Neuron (in vitro differentiated cells): ENCODE measurements at regions not wholly inside any gene's neighbourhood (a gene's known extent, or its start where the extent isn't known, plus 50 kb on each side); places are given as distances from the start of the nearest gene placed in this dataset.
"Not testable (repeated sequence)": the region's sequence is repeated elsewhere in the genome, so short reads cannot be mapped to it uniquely, and the experiment has no call there.

Experiments used
- H2AFZ ChIP-seq: one replicate; pipeline ENCODE4 v1.6.1; 2013; ENCODE audit warnings: low read depth, mild to moderate bottlenecking, inconsistent platforms, low read length, moderate library complexity
- H3K27me3 ChIP-seq: one replicate; pipeline ENCODE4 v1.6.1; 2013; ENCODE audit warnings: low read length; ENCODE audit not compliant: insufficient read depth
- H3K36me3 ChIP-seq: one replicate; pipeline ENCODE4 v1.6.1; 2013; ENCODE audit warnings: low read length; ENCODE audit not compliant: insufficient read depth
- H3K4me1 ChIP-seq: one replicate; pipeline ENCODE4 v1.6.1; 2013; ENCODE audit warnings: low read length; ENCODE audit not compliant: insufficient read depth
- H3K4me3 ChIP-seq: 2 replicates; pipeline ENCODE4 v1.5.1; 2013; ENCODE audit warnings: mild to moderate bottlenecking, low read length, moderate library complexity
- H3K9me3 ChIP-seq: one replicate; pipeline ENCODE4 v1.6.1; 2013; ENCODE audit warnings: low read length

DNA sequence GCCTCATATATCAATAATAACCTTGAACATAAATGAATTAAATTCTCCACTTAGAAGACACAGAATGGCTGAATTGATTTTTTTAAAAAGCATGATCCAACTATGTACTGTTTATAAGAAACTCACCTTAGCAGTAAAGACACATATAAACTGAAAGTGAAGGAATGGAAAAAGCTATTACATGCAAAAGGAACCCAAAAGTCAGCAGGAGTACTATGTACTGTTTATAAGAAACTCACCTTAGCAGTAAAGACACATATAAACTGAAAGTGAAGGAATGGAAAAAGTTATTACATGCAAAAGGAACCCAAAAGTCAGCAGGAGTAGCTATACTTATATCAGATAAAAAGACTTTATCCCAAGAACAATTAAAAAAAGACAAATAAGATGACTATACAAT lies 204.8 kb downstream of the TMEM161B start:
- Histone ChIP-seq H2AFZ (no peak overlapping the region), H3K36me3 (no peaks in the 10 kb centered on the region), H3K4me3 (no peak overlapping the region), H3K9me3 (no peaks in the 10 kb centered on the region), H3K4me1 (no peaks in the 10 kb centered on the region), H3K27me3 (no peaks in the 10 kb centered on the region)

DNA sequence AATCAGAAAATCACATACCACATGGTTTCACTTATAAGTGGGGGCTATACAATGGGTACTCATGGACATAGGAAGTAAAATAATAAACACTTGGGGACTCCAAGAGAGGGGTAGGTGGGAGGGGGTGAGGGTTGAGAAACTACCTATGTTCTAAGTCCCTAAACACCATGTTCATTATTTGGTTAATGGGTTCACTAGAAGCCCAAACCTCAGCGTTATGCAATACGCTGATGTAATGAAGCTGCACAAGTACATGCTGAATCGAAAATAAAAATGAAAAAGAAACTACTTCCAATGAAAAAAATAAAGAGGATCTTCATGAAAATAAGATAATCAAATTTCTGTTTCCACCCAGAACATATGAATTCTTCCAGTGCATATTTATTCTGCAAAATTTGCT lies 208.5 kb downstream of the TMEM161B start:
- H3K4me3 ChIP-seq = no peak overlapping the region
- H2AFZ ChIP-seq = no peak overlapping the region
- no peaks in the 10 kb centered on the region for H3K4me1 ChIP-seq
- no peaks in the 10 kb centered on the region for H3K27me3 ChIP-seq
- H3K9me3 ChIP-seq = no peaks in the 10 kb centered on the region
- no peaks in the 10 kb centered on the region for H3K36me3 ChIP-seq

DNA sequence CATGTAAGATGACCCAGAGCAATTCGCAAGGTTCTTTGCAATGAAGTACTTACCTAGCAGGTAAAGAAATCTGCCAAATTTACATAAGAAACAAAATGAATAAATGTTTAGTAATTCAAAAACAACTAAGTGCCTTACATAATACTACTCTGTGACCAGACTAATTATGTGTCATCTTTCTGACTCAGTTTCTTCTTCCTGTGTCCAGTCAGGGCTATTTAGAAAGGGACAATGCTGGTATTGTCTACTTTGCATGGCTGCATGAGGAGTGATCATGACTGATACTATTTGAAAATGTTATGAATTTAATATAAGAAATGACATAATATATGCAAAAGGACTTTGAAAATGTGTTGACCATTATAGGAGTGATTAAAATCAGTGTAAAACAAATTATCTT lies 210.0 kb downstream of the TMEM161B start:
- H2AFZ ChIP-seq = no peak overlapping the region
- no peaks in the 10 kb centered on the region for H3K4me1 ChIP-seq
- no peaks in the 10 kb centered on the region for H3K9me3 ChIP-seq
- H3K4me3 ChIP-seq = no peak overlapping the region
- no peaks in the 10 kb centered on the region for H3K27me3 ChIP-seq
- no peaks in the 10 kb centered on the region for H3K36me3 ChIP-seq

DNA sequence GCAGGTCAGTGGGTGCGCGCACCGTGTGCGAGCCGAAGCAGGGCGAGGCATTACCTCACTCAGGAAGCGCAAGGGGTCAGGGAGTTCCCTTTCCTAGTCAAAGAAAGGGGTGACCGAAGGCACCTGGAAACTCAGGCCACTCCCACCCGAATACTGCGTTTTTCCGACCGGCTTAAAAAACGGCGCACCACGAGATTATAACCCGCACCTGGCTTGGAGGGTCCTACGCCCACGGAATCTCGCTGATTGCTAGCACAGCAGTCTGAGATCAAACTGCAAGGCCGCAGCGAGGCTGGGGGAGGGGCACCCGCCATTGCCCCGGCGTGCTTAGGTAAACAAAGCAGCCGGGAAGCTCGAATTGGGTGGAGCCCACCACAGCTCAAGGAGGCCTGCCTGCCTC lies 216.2 kb downstream of the TMEM161B start:
- not testable (repeated sequence) for H3K4me1 ChIP-seq, H3K36me3 ChIP-seq, H3K4me3 ChIP-seq, H3K27me3 ChIP-seq, H3K9me3 ChIP-seq, H2AFZ ChIP-seq

DNA sequence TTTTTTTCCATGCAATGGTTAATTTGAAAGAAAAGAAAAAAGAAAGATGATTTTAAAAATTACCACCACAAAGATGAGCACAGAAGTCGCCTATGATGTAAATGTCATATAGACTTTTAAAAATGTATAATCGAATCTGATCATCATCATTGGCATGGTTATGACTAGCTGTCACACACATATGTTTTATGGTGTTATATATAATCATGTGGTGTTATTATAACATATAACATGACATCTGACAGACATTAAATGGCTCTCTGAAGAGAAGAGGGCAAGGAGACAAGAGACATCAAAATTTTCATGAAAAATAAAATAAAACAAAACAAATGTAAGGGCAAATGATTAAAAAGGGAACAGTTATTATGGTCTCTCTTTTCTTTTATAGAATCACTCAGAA lies 217.5 kb downstream of the TMEM161B start:
- no peak overlapping the region for H2AFZ ChIP-seq
- no peak overlapping the region for H3K4me3 ChIP-seq
- H3K4me1 ChIP-seq = peaks cover 8% of the 10 kb centered on the region
- peaks cover 2% of the 10 kb centered on the region for H3K27me3 ChIP-seq
- no peaks in the 10 kb centered on the region for H3K36me3 ChIP-seq
- no peaks in the 10 kb centered on the region for H3K9me3 ChIP-seq

DNA sequence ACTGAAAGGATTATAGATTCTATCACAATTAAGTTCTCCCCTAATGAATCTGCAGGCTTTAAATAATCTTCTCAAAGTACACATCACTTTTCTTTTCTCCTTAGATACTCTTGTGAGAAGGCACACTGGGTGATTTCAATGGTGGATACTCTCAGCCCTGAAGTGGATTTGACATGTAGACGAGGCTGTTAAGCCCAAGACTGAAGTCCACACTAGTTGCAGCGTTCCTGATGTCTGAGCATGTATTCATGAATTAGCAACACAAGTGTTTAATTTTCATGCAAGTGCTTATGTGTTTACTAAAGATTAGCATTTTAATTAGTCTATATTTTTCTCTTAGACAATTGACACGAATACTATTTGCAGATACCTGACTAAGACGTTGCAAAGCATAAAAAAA lies 218.9 kb downstream of the TMEM161B start:
- H3K36me3 ChIP-seq = no peaks in the 10 kb centered on the region
- peaks cover 8% of the 10 kb centered on the region for H3K4me1 ChIP-seq
- peaks cover 2% of the 10 kb centered on the region for H3K27me3 ChIP-seq
- H3K4me3 ChIP-seq = no peak overlapping the region
- H3K9me3 ChIP-seq = no peaks in the 10 kb centered on the region
- H2AFZ ChIP-seq = no peak overlapping the region

DNA sequence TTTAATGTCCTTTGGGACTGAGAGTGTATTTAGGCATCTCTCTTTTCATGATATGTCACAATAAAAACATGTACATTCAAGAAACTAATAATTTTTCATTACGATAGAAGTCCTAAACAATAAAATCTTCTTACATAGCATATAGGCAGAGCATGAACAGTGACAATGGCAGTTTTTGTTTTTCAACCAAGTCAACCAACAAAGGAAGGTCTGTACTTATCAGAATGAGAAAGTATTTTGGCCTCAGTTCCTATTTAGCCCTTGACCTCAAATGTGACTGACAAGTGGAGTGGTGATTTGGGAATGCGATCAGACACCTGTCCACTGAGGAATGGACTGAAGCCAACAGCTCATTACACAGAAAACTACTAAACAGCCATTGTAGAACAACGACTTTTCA lies 219.5 kb downstream of the TMEM161B start:
- no peaks in the 10 kb centered on the region for H3K9me3 ChIP-seq
- no peak overlapping the region for H2AFZ ChIP-seq
- H3K4me1 ChIP-seq = peaks cover 8% of the 10 kb centered on the region
- no peaks in the 10 kb centered on the region for H3K36me3 ChIP-seq
- peaks cover 2% of the 10 kb centered on the region for H3K27me3 ChIP-seq
- no peak overlapping the region for H3K4me3 ChIP-seq

DNA sequence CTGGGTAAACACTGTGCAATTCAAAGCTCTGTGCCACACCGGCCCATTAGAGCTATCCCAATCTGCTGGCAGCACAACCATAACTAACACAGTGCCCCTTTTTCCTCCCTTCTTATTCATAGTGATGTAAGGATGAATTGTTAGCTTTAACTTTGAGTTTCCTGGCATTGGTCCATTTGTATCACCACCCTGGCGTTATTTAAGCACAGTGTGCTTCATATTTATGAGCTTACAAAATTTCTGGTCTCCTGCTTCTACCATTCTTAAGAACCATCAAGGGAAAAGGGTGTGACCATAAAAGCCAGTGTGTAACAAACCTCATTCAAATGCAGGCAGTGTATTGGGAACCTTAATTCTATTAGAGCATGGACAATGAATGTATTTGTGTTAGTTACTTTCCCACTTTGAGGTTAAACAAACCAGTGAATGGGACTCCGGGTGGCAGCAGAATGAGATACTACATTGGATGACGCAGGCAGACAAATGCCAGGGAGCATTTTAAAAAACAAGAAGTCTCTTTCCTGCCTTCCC lies 222.6 kb downstream of the TMEM161B start:
- Histone ChIP-seq H3K27me3 (peaks cover 2% of the 10 kb centered on the region), H3K4me1 (peaks cover 8% of the 10 kb centered on the region), H3K9me3 (no peaks in the 10 kb centered on the region), H2AFZ (no peak overlapping the region), H3K4me3 (no peak overlapping the region), H3K36me3 (no peaks in the 10 kb centered on the region)

DNA sequence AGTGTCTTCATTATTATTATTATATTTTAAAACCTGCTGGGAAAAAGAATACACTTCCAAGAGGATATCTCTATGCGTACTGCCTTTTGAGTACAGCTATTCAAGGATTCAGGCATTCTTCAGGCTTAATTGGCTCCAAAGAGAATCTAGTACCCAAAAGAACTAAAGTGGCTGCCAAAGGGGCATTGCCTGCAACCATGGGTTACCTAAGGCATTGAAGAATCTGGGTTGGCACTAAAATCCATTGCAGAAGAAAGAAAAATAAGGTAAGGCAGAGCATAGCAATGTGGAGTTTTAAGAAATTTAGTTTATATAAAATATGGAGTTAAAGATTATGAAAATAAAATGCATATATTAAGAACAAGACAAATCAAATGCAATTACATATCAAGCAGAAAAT lies 223.5 kb downstream of the TMEM161B start:
- Histone ChIP-seq H3K4me3 (no peak overlapping the region), H2AFZ (no peak overlapping the region), H3K27me3 (peaks cover 2% of the 10 kb centered on the region), H3K4me1 (peaks cover 8% of the 10 kb centered on the region), H3K9me3 (no peaks in the 10 kb centered on the region), H3K36me3 (no peaks in the 10 kb centered on the region)

DNA sequence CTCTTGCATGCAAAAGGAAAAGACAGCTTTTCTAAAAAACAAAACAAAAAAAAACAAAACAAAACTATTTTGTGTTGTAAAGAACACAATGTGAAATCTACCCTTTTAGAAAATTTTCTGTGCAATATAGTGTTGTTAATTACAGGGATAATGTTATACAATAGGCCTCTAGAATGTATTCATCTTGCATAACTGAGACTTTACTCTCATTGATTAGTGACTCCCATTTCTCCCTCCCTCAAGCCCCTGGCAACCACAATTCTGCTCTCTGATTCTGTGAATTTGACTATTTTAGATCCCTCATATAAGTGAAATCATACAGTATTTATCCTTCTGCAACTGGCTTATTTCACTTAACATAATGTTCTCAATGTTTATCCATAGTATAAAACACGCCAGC lies 234.1 kb downstream of the TMEM161B start:
- Histone ChIP-seq H3K36me3 (no peaks in the 10 kb centered on the region), H3K4me3 (no peak overlapping the region), H3K27me3 (no peaks in the 10 kb centered on the region), H3K9me3 (no peaks in the 10 kb centered on the region), H2AFZ (no peak overlapping the region), H3K4me1 (no peaks in the 10 kb centered on the region)

DNA sequence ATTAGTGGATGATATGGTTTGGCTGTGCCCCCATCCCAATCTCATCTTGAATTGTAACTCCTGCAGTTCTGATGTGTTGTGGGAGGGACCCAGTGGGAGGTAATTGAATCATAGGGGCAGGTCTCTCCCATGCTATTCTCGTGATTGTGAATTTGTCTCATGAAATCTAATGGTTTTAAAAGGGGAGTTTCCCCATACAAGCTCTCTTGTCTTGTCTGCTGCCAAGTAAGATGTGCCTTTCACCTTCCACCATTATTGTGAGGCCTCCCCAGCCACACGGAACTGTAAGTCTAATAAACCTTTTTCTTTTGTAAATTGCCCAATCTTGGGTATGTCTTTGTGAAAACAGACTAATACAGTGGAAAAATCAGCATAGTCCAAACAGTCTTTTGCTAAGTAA lies 235.5 kb downstream of the TMEM161B start:
- no peaks in the 10 kb centered on the region for H3K36me3 ChIP-seq
- H2AFZ ChIP-seq = no peak overlapping the region
- H3K4me3 ChIP-seq = no peak overlapping the region
- H3K9me3 ChIP-seq = no peaks in the 10 kb centered on the region
- H3K4me1 ChIP-seq = no peaks in the 10 kb centered on the region
- H3K27me3 ChIP-seq = peaks cover 2% of the 10 kb centered on the region

DNA sequence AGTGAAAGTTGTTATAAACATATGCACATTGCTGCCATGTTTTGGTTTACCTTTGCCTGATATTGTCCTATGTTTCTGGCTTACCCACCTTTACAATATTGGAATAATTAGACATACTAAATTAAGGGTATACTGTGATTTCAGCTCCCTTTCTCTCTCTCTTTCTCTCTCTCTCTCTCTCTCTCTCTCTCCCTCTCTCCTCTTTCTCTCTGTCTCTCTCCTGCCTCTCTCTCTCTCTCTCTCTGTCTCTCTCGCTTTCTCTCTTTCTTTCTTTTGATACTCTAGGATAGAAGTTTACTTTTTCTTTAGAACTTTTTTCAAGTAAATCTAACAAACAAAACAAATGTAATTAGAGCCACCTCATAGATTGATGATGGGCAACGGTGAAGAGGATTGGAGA lies 239.6 kb downstream of the TMEM161B start:
- Histone ChIP-seq H3K9me3 (no peaks in the 10 kb centered on the region), H3K4me1 (no peaks in the 10 kb centered on the region)

DNA sequence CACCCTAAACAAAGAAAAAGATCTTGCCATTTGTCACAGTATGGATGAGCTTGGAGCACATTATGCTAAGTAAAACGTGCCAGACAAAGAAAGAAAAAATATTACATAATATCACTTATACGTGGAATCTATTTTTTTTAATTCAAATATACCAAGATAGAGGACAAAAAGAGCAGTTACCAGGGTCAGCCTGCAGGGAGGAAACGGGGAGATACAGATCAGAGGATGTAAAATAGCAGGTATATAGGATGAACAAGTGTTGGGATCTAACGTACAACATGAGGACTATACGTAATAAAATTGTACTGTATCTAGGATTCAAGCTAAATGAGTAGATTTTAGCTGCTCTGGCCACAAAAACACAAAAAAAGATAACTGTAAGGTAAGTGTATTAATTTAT lies 247.5 kb downstream of the TMEM161B start:
- no peak overlapping the region for H3K4me3 ChIP-seq
- H3K36me3 ChIP-seq = no peaks in the 10 kb centered on the region
- no peaks in the 10 kb centered on the region for H3K4me1 ChIP-seq
- H3K9me3 ChIP-seq = no peaks in the 10 kb centered on the region
- no peaks in the 10 kb centered on the region for H3K27me3 ChIP-seq
- no peak overlapping the region for H2AFZ ChIP-seq

More for the DNA sequence above, 239.6 kb downstream of the TMEM161B start:
- Histone ChIP-seq H3K36me3 (no peaks in the 10 kb centered on the region), H2AFZ (no peak overlapping the region), H3K4me3 (no peak overlapping the region), H3K27me3 (peaks cover 2% of the 10 kb centered on the region)

DNA sequence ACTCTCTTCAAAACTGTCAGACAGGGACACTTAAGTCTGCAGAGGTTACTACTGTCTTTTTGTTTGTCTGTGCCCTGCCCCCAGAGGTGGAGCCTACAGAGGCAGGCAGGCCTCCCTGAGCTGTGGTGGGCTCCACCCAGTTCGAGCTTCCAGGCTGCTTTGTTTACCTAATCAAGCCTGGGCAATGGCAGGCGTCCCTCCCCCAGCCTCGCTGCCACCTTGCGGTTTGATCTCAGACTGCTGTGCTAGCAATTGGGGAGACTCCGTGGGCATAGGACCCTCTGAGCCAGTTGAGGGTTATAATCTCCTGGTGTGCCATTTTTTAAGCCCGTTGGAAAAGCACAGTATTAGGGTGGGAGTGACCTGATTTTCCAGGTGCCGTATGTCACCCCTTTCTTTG lies 253.7 kb downstream of the TMEM161B start:
- H3K27me3 ChIP-seq, H3K4me1 ChIP-seq, H3K9me3 ChIP-seq, H2AFZ ChIP-seq, H3K4me3 ChIP-seq, H3K36me3 ChIP-seq: not testable (repeated sequence)
